Progenitor cell of endocrine pancreas (in vitro differentiated cells): ENCODE measurements at regions not wholly inside any gene's neighbourhood (a gene's known extent, or its start where the extent isn't known, plus 50 kb on each side); places are given as distances from the start of the nearest gene placed in this dataset.

Experiments used
- DNase-seq: peaks from one replicate; pipeline ENCODE4 v3.0.0; 2021; ENCODE audit warnings: low spot score; ENCODE audit not compliant: unreplicated experiment
- H3K27ac Mint-ChIP-seq: 2 replicates; pipeline ENCODE4 v1.8.0; 2021; ENCODE audit warnings: mild to moderate bottlenecking, moderate library complexity, mixed read lengths
- H3K27me3 Mint-ChIP-seq: 2 replicates; pipeline ENCODE4 v1.8.0; 2021; ENCODE audit warnings: mixed read lengths
- H3K36me3 Mint-ChIP-seq: 2 replicates; pipeline ENCODE4 v1.8.0; 2022; ENCODE audit warnings: mixed read lengths; ENCODE audit not compliant: insufficient read depth
- H3K4me1 Mint-ChIP-seq: 2 replicates; pipeline ENCODE4 v1.8.0; 2021; ENCODE audit warnings: low read depth, mixed read lengths
- H3K4me3 Mint-ChIP-seq: 2 replicates; pipeline ENCODE4 v1.8.0; 2021; ENCODE audit warnings: low read depth, mild to moderate bottlenecking, moderate library complexity, mixed read lengths
- H3K9me3 Mint-ChIP-seq: 2 replicates; pipeline ENCODE4 v1.8.0; 2021; ENCODE audit warnings: low read depth, mixed read lengths
- TF ChIP-seq, protein P1 (sequence below): fragments of 200-600 bp; sonication (generic); IDR thresholded peaks from one replicate; pipeline ENCODE4 v1.5.0; 2021; ENCODE audit warnings: antibody characterized with exemption, mild to moderate bottlenecking; ENCODE audit not compliant: unreplicated experiment

DNA sequence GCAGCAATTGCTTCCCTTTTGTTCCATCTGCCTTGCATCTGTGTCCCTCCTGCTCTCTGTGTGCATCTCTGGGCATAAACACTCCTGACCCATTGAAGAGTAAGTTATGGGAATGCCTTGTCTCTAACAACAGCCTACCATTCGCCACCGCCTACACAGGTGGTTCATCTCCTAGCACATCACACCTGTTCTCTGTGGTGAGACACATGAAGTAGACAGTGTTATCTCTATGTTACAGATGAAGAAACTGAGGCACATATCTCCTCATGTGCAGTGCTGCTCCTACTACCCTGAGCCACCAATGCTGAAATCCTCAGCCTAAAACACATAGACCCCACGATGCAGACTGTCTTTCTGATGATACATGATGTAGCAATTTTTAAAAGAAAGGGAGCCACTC, 77.6 kb downstream of the PITPNM2 start:
- H3K9me3 Mint-ChIP-seq, result no peaks in the 10 kb centered on the region
- TF ChIP-seq, protein P1, sequence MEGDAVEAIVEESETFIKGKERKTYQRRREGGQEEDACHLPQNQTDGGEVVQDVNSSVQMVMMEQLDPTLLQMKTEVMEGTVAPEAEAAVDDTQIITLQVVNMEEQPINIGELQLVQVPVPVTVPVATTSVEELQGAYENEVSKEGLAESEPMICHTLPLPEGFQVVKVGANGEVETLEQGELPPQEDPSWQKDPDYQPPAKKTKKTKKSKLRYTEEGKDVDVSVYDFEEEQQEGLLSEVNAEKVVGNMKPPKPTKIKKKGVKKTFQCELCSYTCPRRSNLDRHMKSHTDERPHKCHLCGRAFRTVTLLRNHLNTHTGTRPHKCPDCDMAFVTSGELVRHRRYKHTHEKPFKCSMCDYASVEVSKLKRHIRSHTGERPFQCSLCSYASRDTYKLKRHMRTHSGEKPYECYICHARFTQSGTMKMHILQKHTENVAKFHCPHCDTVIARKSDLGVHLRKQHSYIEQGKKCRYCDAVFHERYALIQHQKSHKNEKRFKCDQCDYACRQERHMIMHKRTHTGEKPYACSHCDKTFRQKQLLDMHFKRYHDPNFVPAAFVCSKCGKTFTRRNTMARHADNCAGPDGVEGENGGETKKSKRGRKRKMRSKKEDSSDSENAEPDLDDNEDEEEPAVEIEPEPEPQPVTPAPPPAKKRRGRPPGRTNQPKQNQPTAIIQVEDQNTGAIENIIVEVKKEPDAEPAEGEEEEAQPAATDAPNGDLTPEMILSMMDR, result no peak
- no peak for DNase-seq
- H3K4me3 Mint-ChIP-seq, result no peak overlapping the region
- H3K4me1 Mint-ChIP-seq, result peaks cover 6% of the 10 kb centered on the region
- no peak overlapping the region for H3K27ac Mint-ChIP-seq
- H3K36me3 Mint-ChIP-seq, result no peaks in the 10 kb centered on the region
- peaks cover 45% of the 10 kb centered on the region for H3K27me3 Mint-ChIP-seq

- no peak for DNase-seq
- Mint-ChIP-seq H3K27me3 (peaks cover 38% of the 10 kb centered on the region), H3K27ac (no peak overlapping the region), H3K36me3 (no peaks in the 10 kb centered on the region), H3K4me3 (no peak overlapping the region), H3K4me1 (peaks cover 6% of the 10 kb centered on the region), H3K9me3 (no peaks in the 10 kb centered on the region)
- TF ChIP-seq, protein P1, result no peak
Measured at GRCh38 chr12:123071857-123072256, 79.0 kb downstream of the PITPNM2 start.

DNA sequence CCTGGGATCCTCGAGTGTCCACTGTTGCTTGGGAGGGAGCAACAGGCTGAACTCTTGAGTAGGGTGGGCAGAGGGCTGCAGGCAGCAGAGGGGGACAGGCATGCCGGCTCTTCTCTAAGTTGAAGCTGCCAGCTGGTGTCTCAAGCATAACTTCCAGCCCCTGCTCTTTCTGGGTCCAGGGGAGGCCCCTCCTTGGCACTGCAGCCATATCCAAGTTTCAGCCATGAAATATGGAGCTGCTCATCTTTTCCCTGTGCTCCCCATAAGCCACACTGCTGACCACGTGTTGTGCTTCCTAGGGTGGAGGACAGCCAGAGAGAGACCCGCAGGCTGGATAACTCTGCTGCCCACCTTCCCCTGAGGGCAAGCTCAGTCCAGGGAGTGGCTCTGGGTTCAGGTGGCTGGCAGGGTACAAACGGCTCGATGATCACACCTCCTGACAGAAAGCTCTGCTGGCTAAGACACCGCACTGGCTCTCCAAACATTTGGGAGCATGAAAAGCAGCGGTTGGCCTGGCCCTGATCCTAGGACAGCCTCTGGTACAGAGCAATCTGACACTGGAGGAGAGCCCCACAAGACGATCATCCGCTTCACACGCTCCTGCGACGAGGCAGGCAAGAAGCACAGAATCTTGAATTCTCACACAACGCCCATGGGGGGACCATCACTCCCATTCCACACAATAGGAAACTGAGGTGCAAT, 79.6 kb downstream of the PITPNM2 start:
- TF ChIP-seq, protein P1, result no peak
- no peaks in the 10 kb centered on the region for H3K36me3 Mint-ChIP-seq
- DNase-seq, result no peak

GRCh38 chr12:123070267-123071081, 80.4 kb downstream of the PITPNM2 start:
- no peak for DNase-seq
- TF ChIP-seq, protein P1, result no peak
- no peak overlapping the region for H3K27ac Mint-ChIP-seq
- no peaks in the 10 kb centered on the region for H3K36me3 Mint-ChIP-seq
- H3K4me1 Mint-ChIP-seq, result peaks cover 1% of the 10 kb centered on the region
- no peaks in the 10 kb centered on the region for H3K9me3 Mint-ChIP-seq
- peaks cover 28% of the 10 kb centered on the region for H3K27me3 Mint-ChIP-seq
- H3K4me3 Mint-ChIP-seq, result no peak overlapping the region

More for the DNA sequence above, 79.6 kb downstream of the PITPNM2 start:
- Mint-ChIP-seq H3K9me3 (no peaks in the 10 kb centered on the region), H3K27ac (no peak overlapping the region), H3K4me3 (no peak overlapping the region), H3K4me1 (peaks cover 6% of the 10 kb centered on the region), H3K27me3 (peaks cover 32% of the 10 kb centered on the region)

DNA sequence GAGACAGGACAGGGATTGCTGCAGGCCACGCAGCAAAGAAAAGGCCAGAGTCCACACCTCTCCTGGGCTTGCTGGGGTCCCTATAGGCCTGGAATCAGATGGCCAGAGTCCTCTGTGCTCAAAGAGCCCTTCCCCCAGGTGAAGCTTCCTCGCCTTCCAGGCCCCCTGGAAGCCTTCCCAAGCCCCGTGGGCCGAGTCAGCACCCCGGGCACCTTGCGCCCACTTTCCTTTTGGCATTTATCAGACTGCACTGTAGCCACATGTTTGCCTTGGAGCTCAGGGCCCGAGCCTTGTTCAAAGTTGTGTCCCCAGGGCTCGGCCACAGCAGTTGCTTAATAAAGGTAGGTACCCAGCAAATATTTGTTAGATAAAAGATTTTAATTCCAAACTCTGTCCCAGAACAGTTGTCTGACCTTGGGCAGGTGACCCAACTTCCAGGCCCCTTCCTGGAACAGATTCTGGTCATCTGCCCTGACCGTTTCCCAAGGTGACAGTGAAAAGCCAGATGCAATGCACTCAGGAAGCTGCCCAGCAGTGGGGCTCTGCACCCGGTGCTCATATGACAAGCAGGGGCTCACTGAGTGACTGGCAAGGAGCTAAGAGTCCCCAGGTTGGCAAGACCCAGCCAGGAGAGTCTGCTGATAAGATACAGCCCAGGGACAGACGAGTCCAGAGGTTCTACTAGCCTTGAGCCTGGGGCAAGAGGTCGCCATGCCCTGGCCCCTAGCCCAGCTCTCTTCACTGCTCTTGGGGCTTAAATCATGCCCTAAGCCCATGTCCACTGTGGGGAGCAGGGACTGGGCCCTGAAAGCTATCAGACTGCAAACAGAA, 81.2 kb downstream of the PITPNM2 start:
- no peak overlapping the region for H3K4me3 Mint-ChIP-seq
- TF ChIP-seq, protein P1, result no peak
- no peaks in the 10 kb centered on the region for H3K36me3 Mint-ChIP-seq
- no peaks in the 10 kb centered on the region for H3K9me3 Mint-ChIP-seq
- H3K27ac Mint-ChIP-seq, result no peak overlapping the region
- DNase-seq, result no peak
- H3K4me1 Mint-ChIP-seq, result no peaks in the 10 kb centered on the region
- H3K27me3 Mint-ChIP-seq, result peaks cover 20% of the 10 kb centered on the region
